Neural cell (in vitro differentiated cells): ENCODE measurements at regions not wholly inside any gene's neighbourhood (a gene's known extent, or its start where the extent isn't known, plus 50 kb on each side); places are given as distances from the start of the nearest gene placed in this dataset.

Experiments
- H2AFZ ChIP-seq: fragments of 200-600, 300-800 bp; sonication (generic), shearing (Covaris generic); 2 replicates; pipeline ENCODE4 v1.6.0; 2014; ENCODE audit warnings: low read depth, mild to moderate bottlenecking, antibody characterized with exemption, low read length, moderate library complexity
- H3F3A ChIP-seq: fragments of 200-600 bp; shearing (Covaris generic); 2 replicates; pipeline ENCODE4 v1.6.1; 2016; ENCODE audit warnings: mild to moderate bottlenecking, moderate library complexity, mixed read lengths, antibody characterized with exemption, low read length; ENCODE audit not compliant: insufficient read depth, poor library complexity, severe bottlenecking
- H3K27ac ChIP-seq: fragments of 200-600, 300-800 bp; sonication (generic), shearing (Covaris generic); 2 replicates; pipeline ENCODE4 v1.5.1; 2014; ENCODE audit warnings: mild to moderate bottlenecking, low read length, moderate library complexity
- H3K27me3 ChIP-seq: fragments of 300-800, 200-600 bp; sonication (generic), shearing (Covaris generic); 2 replicates; pipeline ENCODE4 v1.6.0; 2014; ENCODE audit warnings: mild to moderate bottlenecking, low read depth, low read length, moderate library complexity; ENCODE audit not compliant: insufficient read depth
- H3K36me3 ChIP-seq: fragments of 300-800, 200-600 bp; sonication (generic), shearing (Covaris generic); 2 replicates; pipeline ENCODE4 v1.5.1; 2014; ENCODE audit warnings: mild to moderate bottlenecking, antibody characterized with exemption, low read length, moderate library complexity; ENCODE audit not compliant: insufficient read depth
- H3K4me2 ChIP-seq: fragments of 300-800, 200-600 bp; sonication (generic), shearing (Covaris generic); 2 replicates; pipeline ENCODE4 v1.6.0; 2014; ENCODE audit warnings: mild to moderate bottlenecking, low read length
- H3K4me3 ChIP-seq: fragments of 300-800, 200-600 bp; sonication (generic), shearing (Covaris generic); 2 replicates; pipeline ENCODE4 v1.5.1; 2014; ENCODE audit warnings: mild to moderate bottlenecking, low read length, moderate library complexity
- H3K79me2 ChIP-seq: fragments of 200-600 bp; shearing (Covaris generic); replicated peaks from 2 replicates; pipeline ENCODE4 v1.6.0; 2014; ENCODE audit warnings: mild to moderate bottlenecking, low read length, moderate library complexity; ENCODE audit not compliant: insufficient read depth
- H3K9ac ChIP-seq: fragments of 300-800, 200-600 bp; sonication (generic), shearing (Covaris generic); 2 replicates; pipeline ENCODE4 v1.6.1; 2016; ENCODE audit warnings: mild to moderate bottlenecking, low read length, mixed read lengths
- H3K9me2 ChIP-seq: fragments of 200-600 bp; shearing (Covaris generic); 2 replicates; pipeline ENCODE4 v1.6.1; 2016; ENCODE audit warnings: mild to moderate bottlenecking, low read length, mixed read lengths; ENCODE audit not compliant: insufficient read depth
- H3K9me3 ChIP-seq: fragments of 200-600, 300-800 bp; sonication (generic), shearing (Covaris generic); 2 replicates; pipeline ENCODE4 v1.6.1; 2016; ENCODE audit warnings: mild to moderate bottlenecking, mixed run types, low read length, moderate library complexity, mixed read lengths
- H4K20me1 ChIP-seq: fragments of 200-600 bp; shearing (Covaris generic); 2 replicates; pipeline ENCODE4 v1.6.1; 2016; ENCODE audit warnings: mild to moderate bottlenecking, mixed run types; ENCODE audit not compliant: insufficient read depth
- CTCF ChIP-seq: fragments of 450-650 bp; IDR thresholded peaks from 2 replicates; pipeline ENCODE4 v1.5.1; 2014; ENCODE audit warnings: antibody characterized with exemption, mild to moderate bottlenecking, moderate library complexity; ENCODE audit not compliant: poor library complexity, severe bottlenecking
- EP300 ChIP-seq: fragments of 450-650 bp; conservative IDR thresholded peaks from 2 replicates; pipeline ENCODE4 v1.6.1; 2014; ENCODE audit warnings: antibody characterized with exemption, mild to moderate bottlenecking, moderate library complexity; ENCODE audit not compliant: poor library complexity, severe bottlenecking
- POLR2AphosphoS5 ChIP-seq: IDR thresholded peaks from 2 replicates; pipeline ENCODE4 v1.6.1; 2012
- RAD21 ChIP-seq: fragments of 450-650 bp; conservative IDR thresholded peaks from 2 replicates; pipeline ENCODE4 v1.6.1; 2014; ENCODE audit warnings: antibody characterized with exemption, mild to moderate bottlenecking, moderate library complexity
- REST ChIP-seq: IDR thresholded peaks from 2 replicates; pipeline ENCODE4 v1.6.1; 2012; ENCODE audit warnings: borderline replicate concordance
- SMC3 ChIP-seq: fragments of 450-650 bp; conservative IDR thresholded peaks from 2 replicates; pipeline ENCODE4 v1.6.1; 2014; ENCODE audit warnings: antibody characterized with exemption, mild to moderate bottlenecking, moderate library complexity; ENCODE audit not compliant: poor library complexity

- H4K20me1 ChIP-seq, result no peaks in the 10 kb centered on the region
- H3K9ac ChIP-seq, result no peak overlapping the region
- H3K36me3 ChIP-seq, result no peaks in the 10 kb centered on the region
- no peak overlapping the region for H3K27ac ChIP-seq
- no peaks in the 10 kb centered on the region for H3K9me2 ChIP-seq
- no peak overlapping the region for H3K4me2 ChIP-seq
- no peaks in the 10 kb centered on the region for H3K27me3 ChIP-seq
- H3F3A ChIP-seq, result no peaks in the 10 kb centered on the region
- TF ChIP-seq POLR2AphosphoS5 (no peak), CTCF (no peak), SMC3 (no peak), RAD21 (no peak), EP300 (no peak), REST (no peak)
- H3K9me3 ChIP-seq, result peaks cover 11% of the 10 kb centered on the region
- H3K4me3 ChIP-seq, result no peak overlapping the region
- H3K79me2 ChIP-seq, result no peaks in the 10 kb centered on the region
- no peak overlapping the region for H2AFZ ChIP-seq
Measured at GRCh38 chr22:48567213-48567975, 1260.3 kb downstream of the BRD1 start.

- no peaks in the 10 kb centered on the region for H3K36me3 ChIP-seq
- no peaks in the 10 kb centered on the region for H3K9me2 ChIP-seq
- H3F3A ChIP-seq, result no peaks in the 10 kb centered on the region
- no peak overlapping the region for H3K9ac ChIP-seq
- no peaks in the 10 kb centered on the region for H3K79me2 ChIP-seq
- H3K9me3 ChIP-seq, result peaks cover 11% of the 10 kb centered on the region
- no peaks in the 10 kb centered on the region for H3K27me3 ChIP-seq
- TF ChIP-seq REST, result no peak
- no peak for TF ChIP-seq RAD21
- no peak overlapping the region for H3K27ac ChIP-seq
- no peaks in the 10 kb centered on the region for H4K20me1 ChIP-seq
- no peak overlapping the region for H2AFZ ChIP-seq
- no peak overlapping the region for H3K4me2 ChIP-seq
- H3K4me3 ChIP-seq, result no peak overlapping the region
Measured at GRCh38 chr22:48566741-48567140, 1260.9 kb downstream of the BRD1 start.
